GM18861 (cell line): ENCODE measurements at regions not wholly inside any gene's neighbourhood (a gene's known extent, or its start where the extent isn't known, plus 50 kb on each side); places are given as distances from the start of the nearest gene placed in this dataset.
"Not testable (repeated sequence)": the region's sequence is repeated elsewhere in the genome, so short reads cannot be mapped to it uniquely, and the experiment has no call there.

Source experiments
- ATAC-seq: cut with Tn5 transposase; IDR thresholded peaks from one replicate; pipeline ENCODE4 v1.9.1; 2021; ENCODE audit not compliant: unreplicated experiment

DNA sequence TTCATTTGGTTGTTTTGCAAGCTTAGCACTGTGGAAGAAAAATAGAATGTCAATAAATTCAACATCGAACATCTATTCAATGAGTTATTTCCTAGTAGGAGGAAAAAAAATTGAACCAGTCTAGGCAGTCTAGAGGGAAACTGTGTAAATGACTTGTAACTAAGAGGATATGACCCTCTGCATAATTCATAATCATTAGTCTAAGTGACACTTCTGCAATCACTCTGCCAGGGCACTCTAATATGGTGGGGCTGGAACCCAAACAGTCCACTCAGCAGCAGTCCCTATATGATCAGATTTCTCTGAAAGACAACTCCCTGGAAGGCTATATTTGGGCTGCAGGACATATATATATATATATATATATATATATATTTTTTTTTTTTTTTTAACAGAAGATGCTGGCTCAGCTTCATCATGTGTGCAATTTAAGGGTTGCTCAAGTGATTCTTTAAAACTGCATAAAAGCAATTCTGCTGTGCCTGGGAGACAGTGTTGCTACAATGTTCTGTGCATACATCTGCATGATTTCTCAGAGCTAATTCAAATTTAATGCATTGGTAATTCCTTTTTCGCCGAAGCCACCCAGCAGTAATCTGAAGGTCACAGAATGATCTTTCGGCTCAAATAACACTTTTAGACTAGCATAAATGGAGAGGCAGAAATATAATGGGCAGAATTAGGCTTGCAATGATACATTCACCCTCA, 482.1 kb upstream of the ZNF608 start:
- no peak for ATAC-seq

DNA sequence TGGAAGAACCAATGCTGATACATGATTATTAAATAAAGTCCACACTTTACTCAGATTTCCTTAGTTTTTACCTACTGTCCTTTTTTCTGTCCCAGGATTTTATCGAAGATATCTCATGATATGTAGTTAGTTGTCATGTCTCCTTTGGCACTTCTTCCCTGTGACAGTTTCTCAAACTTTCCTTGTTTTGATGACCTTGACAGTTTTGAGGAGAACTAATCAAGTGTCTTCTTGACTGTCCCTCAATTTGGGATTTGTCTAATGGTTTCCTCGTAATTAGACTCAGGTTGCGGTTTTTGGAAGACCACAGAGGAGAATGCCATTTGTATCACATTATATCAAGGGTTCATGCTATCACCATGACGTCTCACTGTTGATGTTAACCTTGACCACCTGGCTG, 483.1 kb upstream of the ZNF608 start:
- ATAC-seq: no peak

DNA sequence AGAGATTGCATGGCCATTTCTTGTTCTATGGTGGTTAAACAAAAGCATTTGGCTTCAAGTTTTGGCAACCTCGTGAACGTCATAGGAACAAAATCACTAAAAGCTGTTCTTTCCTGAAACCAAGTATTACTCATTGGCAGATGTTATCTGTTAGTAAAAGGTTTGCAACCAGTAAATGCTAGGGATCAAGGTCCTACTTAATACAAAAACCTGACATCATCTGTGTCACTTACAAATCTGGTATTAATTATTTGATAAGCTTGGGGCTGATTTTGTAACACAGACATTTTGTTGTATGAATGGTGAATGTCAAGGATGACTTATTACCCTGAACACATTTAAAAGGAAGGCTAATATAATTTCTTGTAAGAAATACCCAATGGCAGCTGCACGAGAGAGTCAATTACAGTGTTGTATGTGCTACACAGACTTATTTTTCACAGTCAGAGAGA, 486.4 kb upstream of the ZNF608 start:
- no peak for ATAC-seq

DNA sequence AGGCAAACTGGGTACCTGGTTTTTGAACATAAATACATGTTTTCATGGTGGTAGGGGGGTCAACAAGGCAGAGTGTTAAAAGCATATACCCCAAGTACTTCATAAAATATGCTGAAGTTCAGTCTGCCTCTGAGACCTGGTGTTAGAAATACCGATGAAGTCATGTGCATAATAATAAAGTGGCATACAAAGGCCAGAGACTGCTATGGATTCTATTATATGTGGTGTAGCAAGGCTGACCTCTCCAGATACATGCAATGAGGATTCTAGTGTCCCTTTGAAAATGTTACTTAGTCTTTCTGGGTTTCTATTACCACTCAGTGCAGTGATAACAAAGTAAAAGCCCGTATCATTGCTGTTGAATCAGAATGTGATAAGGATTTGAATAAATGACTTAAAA, 487.5 kb upstream of the ZNF608 start:
- ATAC-seq: no peak

DNA sequence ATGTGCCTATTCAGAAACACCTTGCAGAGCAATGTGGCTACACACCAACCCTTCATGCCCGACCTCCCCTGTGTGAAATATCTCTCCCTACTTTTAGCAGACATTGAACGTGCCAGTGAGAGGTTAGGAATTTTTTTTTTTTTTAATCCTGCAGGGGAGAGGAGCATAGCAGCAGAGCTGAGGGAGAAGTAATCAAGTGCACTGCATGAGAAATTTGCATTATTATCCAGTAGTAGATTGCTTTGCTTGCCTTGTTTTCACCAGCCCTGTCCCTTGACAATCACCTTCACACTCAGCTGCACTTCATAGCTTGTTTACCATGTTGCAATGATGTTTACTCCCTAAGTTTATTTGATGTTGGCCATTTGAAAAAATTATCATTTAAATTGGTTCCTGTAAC, 489.6 kb upstream of the ZNF608 start:
- ATAC-seq: no peak

DNA sequence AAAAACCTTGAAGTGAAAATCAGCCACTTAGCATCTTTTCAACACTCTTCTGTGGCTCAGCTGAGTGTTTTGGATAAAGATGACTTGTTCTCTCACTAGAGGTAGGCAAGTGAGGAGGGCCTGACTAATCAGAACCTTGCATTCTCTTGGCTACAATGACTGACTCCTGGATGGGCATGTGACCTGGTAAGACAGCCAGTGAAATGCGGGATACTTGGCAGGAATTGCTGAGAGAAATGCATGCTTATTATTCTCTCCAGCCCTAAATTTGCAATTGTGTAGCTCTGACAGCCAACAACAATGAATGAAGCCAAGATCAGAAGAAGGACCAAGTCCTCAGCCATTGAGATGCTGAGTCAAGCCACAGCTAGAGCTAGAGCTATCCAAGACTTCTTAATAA, 490.5 kb upstream of the ZNF608 start:
- ATAC-seq: no peak

DNA sequence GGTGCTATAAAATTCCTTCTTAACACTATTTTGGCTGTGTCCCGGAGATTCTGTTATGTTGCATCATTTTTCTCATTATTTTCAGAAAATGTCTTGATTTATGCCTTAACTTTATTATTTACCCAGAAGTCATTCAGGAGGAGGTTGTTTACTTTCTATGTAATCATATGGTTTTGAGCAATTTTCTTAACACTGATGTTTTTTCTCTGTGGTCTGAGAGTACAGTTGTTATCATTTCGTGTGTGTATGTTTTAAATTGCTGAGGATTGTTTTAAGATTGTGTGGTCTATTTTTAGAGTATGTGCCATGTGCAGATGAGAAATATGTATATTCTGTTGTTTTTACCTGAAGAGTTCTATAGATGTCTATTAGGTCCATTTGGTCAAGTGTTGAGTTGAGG, 498.1 kb upstream of the ZNF608 start:
- ATAC-seq: no peak

DNA sequence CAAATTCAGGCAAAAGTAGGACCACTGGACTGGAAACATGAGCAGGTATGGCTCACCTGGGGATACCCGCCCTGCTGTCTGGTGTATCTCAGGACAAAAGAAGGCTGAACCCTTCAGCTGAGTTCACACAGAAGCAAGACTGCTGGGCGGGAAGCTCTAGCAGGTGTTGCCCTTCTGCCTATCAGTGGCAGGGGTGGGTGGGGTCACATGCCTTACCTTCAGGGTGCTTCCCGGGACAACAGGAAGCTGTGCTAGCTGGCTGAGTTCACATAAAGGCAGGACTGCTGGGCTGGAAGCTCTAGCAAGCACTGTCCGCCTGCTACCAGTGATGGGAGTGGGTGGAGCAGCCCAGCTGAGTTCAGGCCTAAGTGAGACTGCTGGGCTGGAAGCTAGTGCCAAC, 498.8 kb upstream of the ZNF608 start:
- ATAC-seq: no peak

DNA sequence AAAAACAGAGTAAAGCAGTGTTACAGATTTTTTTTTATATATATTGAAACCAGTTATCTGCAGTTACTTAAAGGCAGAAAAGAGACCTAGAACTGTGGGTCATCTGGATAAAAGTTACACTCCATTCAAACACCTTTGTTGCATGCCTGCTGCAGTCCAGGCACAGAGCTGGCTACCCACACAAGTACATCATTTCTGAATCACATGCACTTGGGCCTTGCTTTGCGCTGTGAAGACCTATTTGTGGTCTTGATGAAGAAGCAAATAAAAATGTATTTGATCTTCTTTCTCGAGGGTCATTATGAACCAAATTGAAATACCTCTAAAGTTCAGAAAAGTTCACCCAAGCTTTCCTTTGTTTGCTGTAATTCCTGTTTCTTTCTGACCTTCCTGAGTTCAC, 503.0 kb upstream of the ZNF608 start:
- ATAC-seq: no peak

DNA sequence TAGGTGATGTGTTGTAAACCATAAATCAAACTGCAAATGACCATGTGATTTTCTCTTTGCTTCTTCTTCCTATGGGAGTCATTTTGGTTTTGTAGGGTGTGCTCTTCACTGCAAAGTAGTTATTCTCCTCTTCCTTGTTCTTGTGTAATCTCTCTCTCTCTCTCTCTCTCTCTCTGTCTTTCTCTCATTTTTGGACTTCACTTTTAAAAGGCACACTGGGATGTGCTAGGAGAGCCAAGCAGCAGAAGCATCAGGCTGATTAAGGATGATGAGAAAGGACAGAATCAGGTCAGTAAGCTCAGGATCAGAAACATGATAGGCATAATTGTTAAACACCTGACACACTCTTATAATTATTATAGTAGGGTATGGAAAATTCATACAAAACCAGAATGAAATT, 505.3 kb upstream of the ZNF608 start:
- ATAC-seq: no peak

DNA sequence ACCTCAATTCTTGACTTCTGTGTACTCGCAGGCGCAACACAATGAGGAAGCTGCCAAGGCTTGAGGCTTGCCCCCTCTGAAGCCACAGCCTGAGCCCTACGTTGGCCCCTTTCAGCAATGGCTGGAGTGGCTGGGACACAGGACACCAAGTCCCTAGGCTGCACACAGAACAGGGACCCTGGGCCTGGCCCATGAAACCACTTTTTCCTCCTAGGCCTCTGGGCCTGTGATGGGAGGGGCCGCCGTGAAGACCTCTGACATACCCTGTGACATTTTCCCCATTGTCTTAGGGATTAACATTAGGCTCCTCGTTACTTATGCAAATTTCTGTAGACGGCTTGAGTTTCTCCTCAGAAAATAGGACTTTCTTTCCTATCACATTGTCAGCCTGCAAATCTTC, 507.2 kb upstream of the ZNF608 start:
- not testable (repeated sequence) for ATAC-seq

DNA sequence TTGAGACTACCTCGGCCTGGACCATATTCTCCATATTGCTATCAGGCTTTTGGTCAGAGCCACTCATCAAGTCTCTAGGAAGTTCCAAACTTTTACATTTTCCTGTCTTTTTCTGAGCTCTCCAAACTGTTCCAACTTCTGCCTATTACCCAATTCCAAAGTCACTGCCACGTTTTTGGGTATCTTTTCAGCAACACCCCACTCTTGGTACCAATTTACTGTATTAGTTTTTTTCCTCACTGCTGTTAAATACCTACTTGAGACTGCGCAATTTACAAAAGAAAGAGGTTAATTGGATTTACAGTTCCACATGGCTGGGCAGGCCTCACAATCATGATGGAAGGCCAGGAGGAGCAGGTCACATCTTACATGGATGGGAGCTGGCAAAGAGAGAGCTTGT, 507.8 kb upstream of the ZNF608 start:
- ATAC-seq: no peak

DNA sequence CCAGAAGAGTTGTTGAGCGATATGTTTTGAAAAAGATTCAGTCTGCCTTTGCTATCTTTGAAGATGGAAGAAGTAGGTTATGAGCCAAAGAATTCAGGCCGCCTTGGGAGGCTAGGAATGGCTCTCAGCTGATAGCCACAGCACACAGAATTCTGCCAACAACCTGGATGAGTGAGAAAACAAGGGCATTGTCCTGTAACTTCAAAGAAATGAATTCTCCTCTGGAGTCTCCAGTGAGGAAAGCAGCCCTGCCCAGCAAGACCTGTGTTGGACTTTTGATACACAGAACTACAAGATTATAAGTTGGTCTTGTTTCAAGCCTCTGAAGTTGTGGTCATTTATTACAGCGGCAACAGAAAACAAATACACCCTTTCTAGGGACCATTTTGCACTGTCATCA, 509.9 kb upstream of the ZNF608 start:
- ATAC-seq: no peak

DNA sequence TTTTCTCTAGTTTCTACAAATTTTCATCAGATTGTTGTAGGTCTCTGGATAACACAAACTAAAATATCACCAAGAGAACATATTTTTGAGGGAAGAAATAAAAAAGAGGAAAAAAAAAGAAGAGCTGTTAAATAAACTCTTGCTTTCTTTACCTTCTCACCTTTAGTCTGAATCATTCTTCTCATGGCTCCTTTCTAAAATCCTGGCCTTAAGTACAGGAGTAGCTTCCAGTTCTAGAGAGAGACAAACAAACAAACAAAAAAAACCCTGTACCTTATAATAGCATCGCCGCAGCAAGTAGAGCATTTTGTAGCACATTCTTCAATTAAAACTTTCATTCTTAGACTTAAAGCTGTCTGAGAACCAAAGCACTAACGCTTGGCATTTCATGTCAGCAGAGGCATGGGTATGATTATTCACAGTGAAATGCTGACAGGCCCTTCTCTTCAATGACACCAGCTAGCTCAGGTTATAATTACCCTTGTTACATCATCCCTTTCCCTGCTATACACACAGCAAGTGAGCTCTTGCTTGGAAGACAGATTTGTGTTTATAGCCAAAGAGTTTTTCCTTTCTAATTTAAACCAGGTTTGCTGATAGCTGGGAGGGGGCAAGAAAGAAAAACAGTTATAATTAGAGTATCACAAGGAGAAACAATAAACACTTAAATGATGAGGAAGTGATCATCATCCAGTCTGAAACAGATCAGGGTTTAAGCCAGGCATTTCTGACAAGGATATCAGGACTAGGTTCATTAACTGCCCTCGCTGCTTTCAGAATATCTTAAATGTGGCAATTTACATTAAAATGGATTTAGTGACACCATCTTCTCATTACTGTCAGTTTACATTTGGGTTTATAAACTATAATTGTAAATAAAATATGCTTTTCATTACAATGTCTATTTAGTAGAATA, 510.9 kb upstream of the ZNF608 start:
- no peak for ATAC-seq

DNA sequence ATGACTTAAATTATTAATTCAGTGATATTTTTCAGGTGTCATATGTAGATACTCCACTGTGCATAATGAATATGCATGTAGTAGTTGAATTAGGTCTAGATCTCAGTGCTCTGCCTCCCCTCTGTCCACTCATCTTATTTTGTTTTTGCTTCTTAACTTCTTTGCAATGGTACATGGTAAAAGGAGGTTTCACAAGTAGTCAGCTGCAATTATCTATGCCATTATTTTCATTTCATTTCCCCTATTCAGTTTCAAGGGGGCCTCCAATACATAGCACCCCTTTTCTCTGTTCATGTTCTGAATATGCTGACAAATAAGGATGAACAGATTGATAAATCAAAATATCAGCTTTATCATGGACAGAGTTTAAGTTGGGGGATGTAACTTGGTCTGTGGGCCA, 511.6 kb upstream of the ZNF608 start:
- ATAC-seq: no peak

DNA sequence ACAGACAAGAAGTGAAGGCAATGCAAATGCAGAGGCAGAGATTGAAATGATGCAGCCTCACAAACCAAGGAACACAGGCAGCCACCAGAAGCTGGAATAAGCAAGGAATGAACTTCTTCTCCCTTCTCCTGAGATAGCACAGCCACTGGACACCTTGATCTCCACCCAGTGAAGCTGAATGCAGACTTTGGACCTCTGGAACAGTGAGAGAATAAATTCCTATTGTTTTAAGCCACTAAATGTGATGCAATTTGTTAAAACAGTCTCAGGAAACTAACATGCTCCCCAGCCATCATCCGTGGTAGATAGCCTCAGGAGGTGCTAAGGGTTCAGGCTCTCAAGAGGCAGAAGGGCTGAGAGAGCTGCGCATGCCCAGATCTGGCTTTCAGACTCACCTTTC, 512.2 kb upstream of the ZNF608 start:
- no peak for ATAC-seq

DNA sequence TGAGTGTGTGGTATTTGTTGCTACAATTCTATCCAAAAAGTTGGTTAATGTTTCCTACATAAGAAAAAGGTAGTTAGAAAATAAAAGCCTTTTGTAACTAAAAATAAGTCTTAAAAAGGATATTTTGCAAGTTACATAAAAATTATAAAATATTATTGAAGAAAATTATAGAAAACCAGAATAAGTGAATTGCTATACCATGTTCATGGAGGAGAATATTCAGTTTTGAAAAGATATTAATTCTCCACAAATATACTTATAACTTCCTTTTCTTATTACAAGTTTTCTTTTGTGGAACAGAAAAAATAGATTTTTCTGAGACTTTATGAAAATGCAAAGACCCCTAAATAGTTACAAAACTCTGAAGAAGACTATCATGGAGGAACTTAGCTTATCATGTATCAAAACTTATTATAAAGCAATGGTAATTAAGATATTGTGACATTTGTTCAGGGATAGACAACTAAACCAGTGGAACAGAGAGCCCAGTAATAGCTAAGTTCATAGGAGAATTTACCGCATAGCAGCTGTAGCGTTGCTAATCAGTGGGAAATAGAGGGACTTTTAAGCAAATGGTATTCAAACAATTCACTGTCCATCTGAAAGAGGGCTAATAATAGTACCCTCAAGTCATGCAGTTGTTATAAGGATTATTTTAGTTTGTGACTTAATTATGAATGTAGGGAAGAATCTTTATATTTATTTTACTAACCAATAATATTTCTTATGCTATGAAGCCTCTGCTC, 515.2 kb upstream of the ZNF608 start:
- ATAC-seq: no peak

DNA sequence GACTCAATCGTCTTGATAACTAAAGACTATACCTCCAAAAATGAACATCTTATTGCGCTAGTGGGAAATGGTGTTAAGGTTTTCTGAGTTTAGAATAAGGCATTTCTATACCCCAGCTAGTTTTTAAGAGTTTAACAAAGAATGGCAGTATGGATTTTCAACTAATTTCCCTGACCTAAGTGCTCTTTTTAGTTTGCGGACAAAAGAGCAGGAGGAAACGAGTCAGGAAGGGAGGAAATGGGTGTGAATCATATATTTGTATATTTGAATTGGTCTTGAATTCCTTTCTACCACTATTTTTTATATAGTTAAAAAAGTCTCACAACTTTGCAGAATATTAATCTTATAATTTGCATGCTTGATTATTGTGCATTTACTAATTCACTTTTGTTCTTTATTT, 516.3 kb upstream of the ZNF608 start:
- no peak for ATAC-seq

DNA sequence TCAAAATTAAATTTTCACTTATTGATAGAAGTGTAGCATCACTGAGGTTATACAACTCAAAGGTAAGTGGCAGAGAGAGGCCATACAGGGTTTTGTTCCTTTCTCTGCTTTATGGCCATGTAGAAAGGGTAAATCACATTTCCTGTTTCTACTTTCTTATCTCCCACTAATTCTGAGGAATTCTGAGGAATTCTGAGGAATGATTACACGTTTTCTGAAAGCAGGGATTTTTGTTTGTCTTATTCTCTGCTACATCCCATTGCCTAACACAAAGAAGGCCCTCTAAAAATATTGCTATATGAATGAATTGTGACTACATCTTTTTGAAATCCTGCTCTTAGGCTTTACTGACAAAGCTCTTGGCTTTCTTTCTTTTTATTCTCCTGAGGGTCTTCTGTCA, 516.9 kb upstream of the ZNF608 start:
- no peak for ATAC-seq

DNA sequence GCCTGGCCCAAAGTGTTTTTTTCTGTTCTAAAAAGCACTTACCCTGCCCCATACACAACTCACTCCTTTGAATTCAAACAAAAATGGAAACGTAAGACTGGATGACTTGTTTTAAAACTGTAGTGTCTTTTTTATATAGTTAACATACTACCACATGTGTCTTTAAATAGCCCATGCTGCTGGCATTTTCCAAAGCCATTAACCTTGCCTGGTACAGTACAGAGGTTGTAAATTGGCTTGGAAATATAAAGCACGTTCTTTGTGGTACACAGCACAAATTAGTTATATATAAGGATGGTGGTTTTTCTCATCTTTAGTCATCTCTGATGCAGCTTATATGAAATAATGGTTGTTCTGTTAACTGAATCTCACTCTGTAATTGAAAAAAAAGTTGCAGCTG, 519.7 kb upstream of the ZNF608 start:
- ATAC-seq: no peak

DNA sequence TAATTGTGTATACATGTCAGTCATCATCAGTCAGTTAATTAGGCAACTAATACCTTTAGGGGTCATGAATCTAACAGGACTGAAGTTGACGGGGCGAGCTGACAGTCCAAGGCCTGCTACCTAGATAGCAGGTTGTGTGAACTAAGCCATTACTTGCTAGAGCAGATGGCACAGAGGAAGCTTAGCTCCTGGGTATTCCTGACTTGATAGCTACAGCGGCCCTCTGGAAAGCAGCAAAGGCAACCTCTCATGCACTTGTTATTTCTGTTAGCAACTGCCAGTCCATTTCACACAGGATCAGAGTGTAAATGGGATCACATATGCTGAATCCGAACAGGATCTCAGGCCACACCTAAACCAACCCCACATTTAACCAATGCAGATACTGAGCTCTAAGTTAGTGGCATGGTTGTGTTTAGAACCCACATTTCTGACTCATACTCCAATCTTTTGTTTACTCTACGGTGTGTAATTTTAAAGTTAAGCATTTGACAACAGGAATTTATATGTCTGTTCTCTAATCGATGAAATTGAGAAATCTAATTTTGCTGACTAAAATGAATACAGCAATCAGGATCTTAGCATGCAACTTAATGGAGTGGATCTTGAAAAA, 521.3 kb upstream of the ZNF608 start:
- ATAC-seq: no peak
